Astrocyte (in vitro differentiated cells and primary cell): ENCODE measurements at regions not wholly inside any gene's neighbourhood (a gene's known extent, or its start where the extent isn't known, plus 50 kb on each side); places are given as distances from the start of the nearest gene placed in this dataset.

ENCODE experiments used
- DNase-seq: peaks from one replicate; pipeline ENCODE4 v3.0.0-alpha.2; 2010; ENCODE audit warnings: low read depth
- FAIRE-seq: peaks from 2 replicates; lab custom pipeline; 2011; peaks lifted over from hg19 to GRCh38; lab: Jason Lieb, UNC
- H2AFZ ChIP-seq: 2 replicates; pipeline ENCODE4 v1.6.0; 2012; ENCODE audit warnings: low read depth, low read length, inconsistent platforms
- H3K27ac ChIP-seq: 2 replicates; pipeline ENCODE4 v1.5.1; 2011; ENCODE audit warnings: low read depth, low read length, inconsistent platforms
- H3K27me3 ChIP-seq: 2 replicates; pipeline ENCODE4 v1.6.0; 2011; ENCODE audit warnings: low read length, inconsistent platforms; ENCODE audit not compliant: insufficient read depth
- H3K36me3 ChIP-seq: 2 replicates; pipeline ENCODE4 v1.5.1; 2011; ENCODE audit warnings: low read length, inconsistent platforms; ENCODE audit not compliant: insufficient read depth
- H3K4me1 ChIP-seq: 2 replicates; pipeline ENCODE4 v1.5.1; 2011; ENCODE audit warnings: low read length, inconsistent platforms; ENCODE audit not compliant: insufficient read depth
- H3K4me2 ChIP-seq: 2 replicates; pipeline ENCODE4 v1.6.0; 2012; ENCODE audit warnings: low read length, inconsistent platforms
- H3K4me3 ChIP-seq: 2 replicates; pipeline ENCODE4 v1.5.1; 2011; ENCODE audit warnings: low read depth, mild to moderate bottlenecking, low read length, inconsistent platforms; ENCODE audit not compliant: insufficient read depth
- H3K79me2 ChIP-seq: 2 replicates; pipeline ENCODE4 v1.6.0; 2012; ENCODE audit warnings: mild to moderate bottlenecking, low read length, inconsistent platforms; ENCODE audit not compliant: insufficient read depth
- H3K9ac ChIP-seq: 2 replicates; pipeline ENCODE4 v1.6.0; 2012; ENCODE audit warnings: mild to moderate bottlenecking, low read length, inconsistent platforms
- H3K9me3 ChIP-seq: 2 replicates; pipeline ENCODE4 v1.5.1; 2012; ENCODE audit warnings: low read depth, mild to moderate bottlenecking, low read length, inconsistent platforms; ENCODE audit not compliant: insufficient read depth
- H4K20me1 ChIP-seq: 2 replicates; pipeline ENCODE4 v1.6.0; 2012; ENCODE audit warnings: low read length, inconsistent platforms; ENCODE audit not compliant: insufficient read depth
- H3K27ac Mint-ChIP-seq: one replicate; pipeline ENCODE4 v1.8.0; 2021; ENCODE audit warnings: mild to moderate bottlenecking, mixed read lengths; ENCODE audit not compliant: unreplicated experiment
- H3K27me3 Mint-ChIP-seq: one replicate; pipeline ENCODE4 v1.8.0; 2021; ENCODE audit warnings: low read depth, mixed read lengths; ENCODE audit not compliant: unreplicated experiment
- H3K36me3 Mint-ChIP-seq: one replicate; pipeline ENCODE4 v1.8.0; 2021; ENCODE audit warnings: low read depth, mixed read lengths; ENCODE audit not compliant: unreplicated experiment
- H3K4me1 Mint-ChIP-seq: one replicate; pipeline ENCODE4 v1.8.0; 2021; ENCODE audit warnings: low read depth, mixed read lengths; ENCODE audit not compliant: unreplicated experiment
- H3K4me3 Mint-ChIP-seq: one replicate; pipeline ENCODE4 v1.8.0; 2021; ENCODE audit warnings: mild to moderate bottlenecking, moderate library complexity, mixed read lengths; ENCODE audit not compliant: unreplicated experiment
- H3K9me3 Mint-ChIP-seq: one replicate; pipeline ENCODE4 v1.8.0; 2021; ENCODE audit warnings: mild to moderate bottlenecking, mixed read lengths; ENCODE audit not compliant: unreplicated experiment
- CTCF ChIP-seq: IDR thresholded peaks from 2 replicates; pipeline ENCODE4 v1.5.1; 2011; ENCODE audit warnings: low read depth, mild to moderate bottlenecking, inconsistent platforms, low read length, moderate library complexity; ENCODE audit not compliant: insufficient read depth
- EZH2 ChIP-seq: IDR thresholded peaks from 2 replicates; pipeline ENCODE4 v1.6.1; 2012; ENCODE audit warnings: mild to moderate bottlenecking, low read length, inconsistent platforms; ENCODE audit not compliant: insufficient read depth

- no peak overlapping the region for H3K4me3 ChIP-seq
- FAIRE-seq (no peak), DNase-seq (no peak)
- H3K27ac Mint-ChIP-seq = no peak overlapping the region
- no peak overlapping the region for H3K4me2 ChIP-seq
- H2AFZ ChIP-seq = no peak overlapping the region
- H3K27me3 ChIP-seq = peaks cover 2% of the 10 kb centered on the region
- no peaks in the 10 kb centered on the region for H4K20me1 ChIP-seq
- H3K4me3 Mint-ChIP-seq = no peak overlapping the region
- no peaks in the 10 kb centered on the region for H3K9me3 ChIP-seq
- peaks cover 10% of the 10 kb centered on the region for H3K4me1 Mint-ChIP-seq
- no peaks in the 10 kb centered on the region for H3K27me3 Mint-ChIP-seq
- H3K36me3 ChIP-seq = no peaks in the 10 kb centered on the region
- H3K36me3 Mint-ChIP-seq = peaks cover 2% of the 10 kb centered on the region
- H3K27ac ChIP-seq = no peak overlapping the region
- H3K9me3 Mint-ChIP-seq = peaks cover 3% of the 10 kb centered on the region
- H3K79me2 ChIP-seq = no peaks in the 10 kb centered on the region
- H3K9ac ChIP-seq = no peak overlapping the region
- no peaks in the 10 kb centered on the region for H3K4me1 ChIP-seq
- TF ChIP-seq EZH2 (no peak), CTCF (no peak)
Observed at GRCh38 chr6:26288155-26288554, 76.8 kb upstream of the BTN3A2 start.

GRCh38 chr6:26290941-26291340 is 74.1 kb upstream of the BTN3A2 start:
- no peaks in the 10 kb centered on the region for H3K9me3 ChIP-seq
- Mint-ChIP-seq H3K4me1 (peaks cover 15% of the 10 kb centered on the region), H3K27ac (no peak overlapping the region), H3K4me3 (no peak overlapping the region), H3K36me3 (peaks cover 2% of the 10 kb centered on the region), H3K9me3 (peaks cover 3% of the 10 kb centered on the region), H3K27me3 (no peaks in the 10 kb centered on the region)
- H3K79me2 ChIP-seq = no peaks in the 10 kb centered on the region
- TF ChIP-seq EZH2 = no peak
- TF ChIP-seq CTCF = no peak
- no peak overlapping the region for H2AFZ ChIP-seq
- H3K27ac ChIP-seq = no peak overlapping the region
- no peak overlapping the region for H3K4me2 ChIP-seq
- H3K36me3 ChIP-seq = no peaks in the 10 kb centered on the region
- no peak for FAIRE-seq
- peaks cover 7% of the 10 kb centered on the region for H3K4me1 ChIP-seq
- no peak for DNase-seq
- H3K9ac ChIP-seq = no peak overlapping the region
- no peaks in the 10 kb centered on the region for H4K20me1 ChIP-seq
- H3K27me3 ChIP-seq = peaks cover 2% of the 10 kb centered on the region
- H3K4me3 ChIP-seq = no peak overlapping the region

GRCh38 chr6:26292709-26293108 is 72.3 kb upstream of the BTN3A2 start:
- H3K4me3 ChIP-seq = no peak overlapping the region
- H3K27ac Mint-ChIP-seq = no peak overlapping the region
- no peaks in the 10 kb centered on the region for H3K36me3 Mint-ChIP-seq
- TF ChIP-seq CTCF = no peak
- no peak for TF ChIP-seq EZH2
- no peak overlapping the region for H3K4me3 Mint-ChIP-seq
- no peaks in the 10 kb centered on the region for H3K79me2 ChIP-seq
- H3K27ac ChIP-seq = no peak overlapping the region
- H3K9ac ChIP-seq = no peak overlapping the region
- FAIRE-seq (no peak), DNase-seq (no peak)
- no peak overlapping the region for H3K4me2 ChIP-seq
- peaks cover 19% of the 10 kb centered on the region for H3K4me1 ChIP-seq
- H3K9me3 ChIP-seq = no peaks in the 10 kb centered on the region
- no peaks in the 10 kb centered on the region for H3K36me3 ChIP-seq
- peaks cover 15% of the 10 kb centered on the region for H3K4me1 Mint-ChIP-seq
- peaks cover 2% of the 10 kb centered on the region for H3K27me3 ChIP-seq
- H2AFZ ChIP-seq = no peak overlapping the region
- H3K9me3 Mint-ChIP-seq = no peaks in the 10 kb centered on the region
- no peaks in the 10 kb centered on the region for H3K27me3 Mint-ChIP-seq
- no peaks in the 10 kb centered on the region for H4K20me1 ChIP-seq
